ENCODE measurements at regions not wholly inside any gene's neighbourhood (a gene's known extent, or its start where the extent isn't known, plus 50 kb on each side); places are given as distances from the start of the nearest gene placed in this dataset.

DNA sequence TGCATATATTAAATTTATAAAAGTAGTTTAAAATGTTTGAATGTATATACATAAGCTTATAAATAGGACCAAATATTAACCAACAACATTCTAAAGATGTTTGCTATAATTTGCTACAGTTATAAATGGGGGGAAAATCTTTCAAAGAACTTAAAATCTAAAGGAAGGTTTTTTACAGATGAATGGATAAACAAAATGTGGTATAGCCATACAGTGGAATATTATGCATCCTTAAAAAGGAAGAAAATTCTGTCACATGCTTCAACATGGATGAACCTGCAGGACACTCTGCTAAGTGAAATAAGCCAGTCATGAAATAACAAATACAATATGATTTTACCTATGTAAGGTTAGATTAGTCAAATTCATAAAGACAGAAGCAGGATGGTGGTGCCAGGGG is 75.8 kb downstream of the TMEM17 start:
- TF ChIP-seq, protein P1, sequence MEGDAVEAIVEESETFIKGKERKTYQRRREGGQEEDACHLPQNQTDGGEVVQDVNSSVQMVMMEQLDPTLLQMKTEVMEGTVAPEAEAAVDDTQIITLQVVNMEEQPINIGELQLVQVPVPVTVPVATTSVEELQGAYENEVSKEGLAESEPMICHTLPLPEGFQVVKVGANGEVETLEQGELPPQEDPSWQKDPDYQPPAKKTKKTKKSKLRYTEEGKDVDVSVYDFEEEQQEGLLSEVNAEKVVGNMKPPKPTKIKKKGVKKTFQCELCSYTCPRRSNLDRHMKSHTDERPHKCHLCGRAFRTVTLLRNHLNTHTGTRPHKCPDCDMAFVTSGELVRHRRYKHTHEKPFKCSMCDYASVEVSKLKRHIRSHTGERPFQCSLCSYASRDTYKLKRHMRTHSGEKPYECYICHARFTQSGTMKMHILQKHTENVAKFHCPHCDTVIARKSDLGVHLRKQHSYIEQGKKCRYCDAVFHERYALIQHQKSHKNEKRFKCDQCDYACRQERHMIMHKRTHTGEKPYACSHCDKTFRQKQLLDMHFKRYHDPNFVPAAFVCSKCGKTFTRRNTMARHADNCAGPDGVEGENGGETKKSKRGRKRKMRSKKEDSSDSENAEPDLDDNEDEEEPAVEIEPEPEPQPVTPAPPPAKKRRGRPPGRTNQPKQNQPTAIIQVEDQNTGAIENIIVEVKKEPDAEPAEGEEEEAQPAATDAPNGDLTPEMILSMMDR (IDR thresholded peaks at IDR 0.05), result no peak
- no peak for TF ChIP-seq POLR2A (IDR thresholded peaks at IDR 0.05)
- peaks cover 0 to 4% (median 0%) of the 10 kb centered on the region in 12 donors for H3K9me3 ChIP-seq

DNA sequence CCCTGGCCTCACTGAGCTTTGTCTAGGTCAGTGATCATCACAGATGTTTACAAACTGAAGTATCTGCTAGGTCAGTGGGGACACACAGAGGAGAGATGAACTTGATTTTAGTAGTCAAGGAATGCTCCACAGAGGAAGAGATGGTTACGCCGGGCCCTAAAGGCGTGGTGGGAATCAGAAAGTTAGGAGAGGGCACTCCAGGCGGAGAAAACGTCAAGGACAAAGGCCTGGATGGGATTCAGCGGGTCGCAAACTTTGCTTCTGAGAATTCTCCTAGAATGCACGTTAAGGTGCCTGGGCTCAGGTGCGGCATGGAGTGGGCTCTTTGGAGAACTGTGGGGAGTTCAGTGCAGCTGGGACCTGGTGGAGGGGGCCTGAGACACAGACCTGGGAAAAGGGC is 78.8 kb downstream of the TMEM17 start:
- 92 to 96% (median 95%) methylated on average over 9 of the region's 9 CpGs for WGBS, 4 donors
- Histone ChIP-seq H3K4me3 (no peak overlapping the region), H3K9me3 (peaks cover 0 to 4% (median 0%) of the 10 kb centered on the region in 12 donors), H3K36me3 (no peaks in the 10 kb centered on the region), H3K4me1 (peaks cover 0 to 10% (median 0%) of the 10 kb centered on the region in 12 donors), H3K27ac (no peak overlapping the region), H3K27me3 (no peaks in the 10 kb centered on the region)
- TF ChIP-seq, protein P1 (IDR thresholded peaks at IDR 0.05), result no peak
- no peak for TF ChIP-seq POLR2A (IDR thresholded peaks at IDR 0.05)
- intact Hi-C loops (cut with DNase I), result no loop called here
- no peak for ATAC-seq
- no peak for DNase-seq

More for the DNA sequence above, 75.8 kb downstream of the TMEM17 start:
- Histone ChIP-seq H3K27ac (no peak overlapping the region), H3K36me3 (no peaks in the 10 kb centered on the region), H3K4me3 (no peak overlapping the region), H3K27me3 (no peaks in the 10 kb centered on the region), H3K4me1 (peaks cover 0 to 10% (median 0%) of the 10 kb centered on the region in 12 donors)
- DNase-seq, result no peak
- intact Hi-C loops (cut with DNase I), result no loop called here
- ATAC-seq, result no peak

DNA sequence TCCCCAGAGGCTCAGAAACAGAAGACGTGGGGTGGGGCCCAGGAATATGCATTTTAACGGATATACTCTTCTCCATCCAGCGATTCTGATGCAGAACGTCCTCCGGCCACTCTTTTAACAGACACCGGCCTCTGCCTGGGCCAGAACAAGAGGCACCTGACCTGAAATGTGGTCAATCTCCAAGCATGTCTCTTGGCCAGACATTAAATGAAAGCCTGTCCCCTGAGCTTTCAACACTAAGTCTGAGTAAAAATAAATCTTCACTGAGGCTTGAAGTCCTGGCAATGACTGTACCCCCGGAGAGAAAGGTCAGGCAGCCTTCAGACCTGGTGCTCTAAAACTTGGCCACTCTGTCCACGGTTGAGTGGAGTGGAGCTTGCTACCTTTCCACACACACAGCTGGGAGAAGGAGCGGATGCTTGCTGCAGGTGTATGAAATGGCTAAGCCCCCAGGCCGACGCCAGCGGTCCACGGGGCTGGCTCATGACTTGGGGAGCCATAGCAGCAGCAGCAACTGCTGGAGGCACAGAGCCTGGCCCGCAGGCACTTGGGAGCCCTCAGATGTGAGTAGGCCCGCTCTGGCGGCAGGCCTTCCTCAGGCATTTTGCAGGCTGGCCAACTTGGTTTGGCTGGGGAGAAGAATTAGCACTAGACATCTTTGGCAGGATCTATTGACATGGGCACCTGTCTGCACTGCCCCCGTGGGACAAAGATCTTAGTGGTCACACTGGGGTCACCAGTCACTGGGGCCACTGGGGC is 79.7 kb downstream of the TMEM17 start:
- ATAC-seq (peak; percentile 4 to 81 (median 52)), DNase-seq (no peak)
- Histone ChIP-seq H3K4me3 (no peak overlapping the region), H3K4me1 (peaks cover 0 to 10% (median 0%) of the 10 kb centered on the region in 12 donors), H3K27me3 (no peaks in the 10 kb centered on the region), H3K27ac (peak overlapping the region in 1 of 12 donors; percentile 38), H3K36me3 (no peaks in the 10 kb centered on the region), H3K9me3 (peaks cover 0 to 10% (median 0%) of the 10 kb centered on the region in 12 donors)
- intact Hi-C loops (cut with DNase I), result no loop called here
- TF ChIP-seq, protein P1 (IDR thresholded peaks at IDR 0.05), result no peak
- no peak for TF ChIP-seq POLR2A (IDR thresholded peaks at IDR 0.05)
- WGBS, 4 donors, result 68 to 83% (median 75%) methylated on average over 16 to 17 of the region's 17 CpGs

DNA sequence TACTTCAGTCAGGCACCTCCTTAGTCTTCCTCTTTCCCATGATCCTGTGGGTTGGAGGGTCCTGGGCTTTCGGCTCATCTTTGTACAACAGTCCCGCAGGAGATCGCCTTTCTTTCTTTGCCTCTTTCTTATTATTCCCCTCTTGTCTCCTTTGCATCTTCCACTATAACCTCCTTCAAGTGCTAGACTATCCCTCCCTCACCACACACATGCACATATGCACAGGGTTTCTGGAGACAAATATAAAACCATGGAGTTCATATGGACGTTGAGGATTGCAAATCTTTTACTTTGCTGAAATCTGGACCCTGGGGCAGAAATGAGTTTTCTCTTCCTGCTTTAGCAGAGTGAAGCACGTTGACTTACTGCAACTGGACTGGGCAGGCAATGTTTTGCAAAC is 80.3 kb downstream of the TMEM17 start:
- no peak overlapping the region for H3K4me3 ChIP-seq
- DNase-seq, result no peak
- no peak for TF ChIP-seq POLR2A (IDR thresholded peaks at IDR 0.05)
- TF ChIP-seq, protein P1 (IDR thresholded peaks at IDR 0.05), result no peak
- WGBS, 4 donors, result 78 to 87% (median 85%) methylated on average over 5 of the region's 5 CpGs
- intact Hi-C loops (cut with DNase I), result no loop called here
- H3K9me3 ChIP-seq, result peaks cover 0 to 11% (median 0%) of the 10 kb centered on the region in 12 donors
- H3K27ac ChIP-seq, result no peak overlapping the region
- peaks cover 0 to 10% (median 0%) of the 10 kb centered on the region in 12 donors for H3K4me1 ChIP-seq
- no peak for ATAC-seq
- H3K27me3 ChIP-seq, result no peaks in the 10 kb centered on the region
- H3K36me3 ChIP-seq, result no peaks in the 10 kb centered on the region
